Body of pancreas (tissue), 4 donors: ENCODE measurements at regions not wholly inside any gene's neighbourhood (a gene's known extent, or its start where the extent isn't known, plus 50 kb on each side); places are given as distances from the start of the nearest gene placed in this dataset.
A peak's percentile ranks its signal among the peaks of the same experiment; 100 is the strongest.

Source experiments
- ATAC-seq: fragments of 150-250 bp; one replicate; pipeline ENCODE4 v1.9.1; 2016
- DNase-seq, 4 donors: peaks; one replicate each; pipeline ENCODE4 v3.0.0-alpha.2; 2019
- H3K27ac ChIP-seq, 4 donors: fragments of 200-600 bp; sonication (generic); 1 replicate in 3 of 4; 2 replicates in 1 of 4; pipeline versions ENCODE4 v1.5.1 to v1.6.1; 2016 to 2019; ENCODE audit warnings: mild to moderate bottlenecking in 1 of 4, mixed read lengths in 1 of 4, moderate library complexity in 1 of 4
- H3K27me3 ChIP-seq, 2 donors: fragments of 200-600 bp; sonication (generic); one replicate each; pipeline ENCODE4 v1.6.0; 2016; ENCODE audit warnings: mild to moderate bottlenecking in 1 of 2
- H3K36me3 ChIP-seq, 2 donors: fragments of 200-600 bp; sonication (generic); replicated peaks in 1 of 2; 2 replicates each; pipeline ENCODE4 v1.5.1; 2016; ENCODE audit warnings: low read depth in 2 of 2; ENCODE audit not compliant: insufficient read depth in 1 of 2
- H3K4me1 ChIP-seq: fragments of 200-600 bp; sonication (generic); one replicate; pipeline ENCODE4 v1.6.0; 2016
- H3K4me3 ChIP-seq, 2 donors: fragments of 200-600 bp; sonication (generic); 1 replicate in 1 of 2; 2 replicates in 1 of 2; pipeline ENCODE4 v1.5.1; 2016 to 2019
- H3K9me3 ChIP-seq, 3 donors: fragments of 200-600 bp; sonication (generic); 1 replicate in 2 of 3; 2 replicates in 1 of 3; pipeline ENCODE4 v1.5.1; 2016
- POLR2A ChIP-seq, 3 donors: fragments of 450-650 bp; IDR thresholded peaks; one replicate each; pipeline ENCODE4 v1.6.1; 2016; ENCODE audit warnings: antibody characterized with exemption in 3 of 3, mild to moderate bottlenecking in 2 of 3
- WGBS, 2 donors: methylation state at CpG; one replicate each; pipeline ENCODE4 v1.1.5; 2017; 5-methylcytosine and 5-hydroxymethylcytosine counted together
- intact Hi-C: fragments of 100-400 bp; cut with DNase I; formaldehyde crosslinking; loops from one replicate; pipeline ENCODE4 v1.15.1; 2023
- TF ChIP-seq, protein P1 (sequence below), 7 experiments: fragments of 450-650 bp in 4 of 7; fragments of 200-600 bp in 3 of 7; sonication (generic) in 3 of 7; IDR thresholded peaks; one replicate each; pipeline ENCODE4 v1.5.1; 2016 to 2019; ENCODE audit warnings: antibody characterized with exemption in 7 of 7

DNA sequence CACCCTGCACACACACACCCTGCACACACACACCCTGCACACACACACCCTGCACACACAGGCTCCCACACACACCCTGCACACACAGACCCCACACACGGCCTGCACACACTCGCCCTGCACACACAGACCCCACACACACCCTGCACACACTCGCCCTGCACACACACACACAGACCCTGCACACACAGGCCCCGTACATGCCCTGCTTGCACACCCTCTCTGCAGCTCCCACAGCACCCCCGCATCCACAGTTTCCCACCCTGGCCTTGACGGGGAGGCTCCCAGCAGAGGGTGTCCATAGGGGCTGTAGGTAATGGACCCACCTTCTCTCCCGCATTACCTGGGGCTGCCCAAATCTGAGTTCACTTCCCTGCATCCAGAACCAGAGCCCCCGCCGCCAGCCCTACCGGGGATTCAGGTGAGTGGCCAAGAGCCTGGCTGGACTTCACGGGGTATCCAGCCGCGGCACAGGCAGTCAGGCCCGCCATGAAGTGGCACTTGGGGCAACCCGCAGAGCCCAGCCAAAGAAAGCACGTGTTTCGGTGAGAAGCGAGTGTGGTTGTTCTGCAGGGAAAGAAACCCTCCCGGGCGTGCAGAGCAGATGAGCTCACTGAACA lies 88.6 kb upstream of the GPC1 start:
- no peaks in the 10 kb centered on the region for H3K4me1 ChIP-seq
- H3K36me3 ChIP-seq, result no peaks in the 10 kb centered on the region
- intact Hi-C loops, result no loop called here
- ATAC-seq (no peak), DNase-seq (no peak)
- 76 to 85% methylated on average over 16 to 19 of the region's 20 CpGs for WGBS, 2 donors
- H3K9me3 ChIP-seq, result peaks cover 0 to 7% (median 0%) of the 10 kb centered on the region in 3 donors
- no peak overlapping the region for H3K27ac ChIP-seq
- H3K27me3 ChIP-seq, result no peaks in the 10 kb centered on the region
- TF ChIP-seq, protein P1, sequence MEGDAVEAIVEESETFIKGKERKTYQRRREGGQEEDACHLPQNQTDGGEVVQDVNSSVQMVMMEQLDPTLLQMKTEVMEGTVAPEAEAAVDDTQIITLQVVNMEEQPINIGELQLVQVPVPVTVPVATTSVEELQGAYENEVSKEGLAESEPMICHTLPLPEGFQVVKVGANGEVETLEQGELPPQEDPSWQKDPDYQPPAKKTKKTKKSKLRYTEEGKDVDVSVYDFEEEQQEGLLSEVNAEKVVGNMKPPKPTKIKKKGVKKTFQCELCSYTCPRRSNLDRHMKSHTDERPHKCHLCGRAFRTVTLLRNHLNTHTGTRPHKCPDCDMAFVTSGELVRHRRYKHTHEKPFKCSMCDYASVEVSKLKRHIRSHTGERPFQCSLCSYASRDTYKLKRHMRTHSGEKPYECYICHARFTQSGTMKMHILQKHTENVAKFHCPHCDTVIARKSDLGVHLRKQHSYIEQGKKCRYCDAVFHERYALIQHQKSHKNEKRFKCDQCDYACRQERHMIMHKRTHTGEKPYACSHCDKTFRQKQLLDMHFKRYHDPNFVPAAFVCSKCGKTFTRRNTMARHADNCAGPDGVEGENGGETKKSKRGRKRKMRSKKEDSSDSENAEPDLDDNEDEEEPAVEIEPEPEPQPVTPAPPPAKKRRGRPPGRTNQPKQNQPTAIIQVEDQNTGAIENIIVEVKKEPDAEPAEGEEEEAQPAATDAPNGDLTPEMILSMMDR (IDR thresholded peaks at IDR 0.05), result no peak
- TF ChIP-seq POLR2A (IDR thresholded peaks at IDR 0.05), result no peak
- no peak overlapping the region for H3K4me3 ChIP-seq

- ATAC-seq, result no peak
Measured at GRCh38 chr2:240347373-240347940, 88.0 kb upstream of the GPC1 start.

DNA sequence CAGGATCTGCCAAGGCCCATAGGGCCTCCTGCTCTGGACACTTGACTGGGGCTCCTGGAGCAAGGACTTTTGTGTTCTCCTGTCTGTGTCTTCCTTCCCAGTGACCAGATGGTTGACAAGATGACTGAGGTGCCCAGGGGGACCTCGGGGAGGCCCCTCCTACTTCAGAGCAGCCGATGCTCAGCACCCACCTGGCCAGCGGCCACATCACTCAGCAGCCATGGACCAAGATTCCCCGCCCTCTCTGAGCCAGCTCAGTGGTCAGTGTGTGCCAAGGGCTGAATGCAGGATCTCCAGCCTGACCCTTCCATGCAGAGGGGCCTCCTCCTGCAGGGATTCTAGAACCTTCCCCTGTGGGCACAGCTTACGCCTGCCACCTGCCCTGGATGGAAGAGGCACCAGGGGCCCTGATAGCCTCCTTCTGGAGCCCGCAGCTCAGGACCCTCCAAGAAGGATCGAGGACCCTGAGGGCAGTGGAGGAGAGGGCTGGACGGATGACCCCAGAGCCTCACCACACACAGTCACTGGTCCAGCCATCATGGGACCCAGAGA lies 87.4 kb upstream of the GPC1 start:
- H3K4me1 ChIP-seq, result no peaks in the 10 kb centered on the region
- no peak for DNase-seq
- ATAC-seq, result no peak
- TF ChIP-seq, protein P1 (IDR thresholded peaks at IDR 0.05), result no peak
- no peak for TF ChIP-seq POLR2A (IDR thresholded peaks at IDR 0.05)
- intact Hi-C loops, result no loop called here
- H3K9me3 ChIP-seq, result peaks cover 0 to 7% (median 0%) of the 10 kb centered on the region in 3 donors
- no peak overlapping the region for H3K4me3 ChIP-seq
- WGBS, 2 donors, result 73 to 92% methylated on average over 5 to 8 of the region's 8 CpGs
- no peaks in the 10 kb centered on the region for H3K27me3 ChIP-seq
- H3K36me3 ChIP-seq, result no peaks in the 10 kb centered on the region
- no peak overlapping the region for H3K27ac ChIP-seq

More at GRCh38 chr2:240347373-240347940, 88.0 kb upstream of the GPC1 start:
- DNase-seq, result no peak
- Histone ChIP-seq H3K27me3 (no peaks in the 10 kb centered on the region), H3K36me3 (no peaks in the 10 kb centered on the region), H3K9me3 (peaks cover 0 to 7% (median 0%) of the 10 kb centered on the region in 3 donors), H3K4me3 (no peak overlapping the region), H3K4me1 (no peaks in the 10 kb centered on the region), H3K27ac (no peak overlapping the region)
- intact Hi-C loops, result no loop called here
- 65 to 82% methylated on average over 9 to 13 of the region's 13 CpGs for WGBS, 2 donors
- no peak for TF ChIP-seq POLR2A (IDR thresholded peaks at IDR 0.05)
- TF ChIP-seq, protein P1 (IDR thresholded peaks at IDR 0.05), result no peak

GRCh38 chr2:240348522-240348921 lies 86.9 kb upstream of the GPC1 start:
- H3K4me1 ChIP-seq, result no peaks in the 10 kb centered on the region
- H3K27ac ChIP-seq, result no peak overlapping the region
- H3K4me3 ChIP-seq, result no peak overlapping the region
- no peaks in the 10 kb centered on the region for H3K36me3 ChIP-seq
- WGBS, 2 donors, result 53 to 61% methylated on average over 7 to 8 of the region's 8 CpGs
- H3K27me3 ChIP-seq, result no peaks in the 10 kb centered on the region
- TF ChIP-seq POLR2A (IDR thresholded peaks at IDR 0.05), result no peak
- ATAC-seq, result no peak
- H3K9me3 ChIP-seq, result peaks cover 0 to 7% (median 0%) of the 10 kb centered on the region in 3 donors
- intact Hi-C loops, result no loop called here
- peak in 1 of 4 donors; percentile 31 for DNase-seq

DNA sequence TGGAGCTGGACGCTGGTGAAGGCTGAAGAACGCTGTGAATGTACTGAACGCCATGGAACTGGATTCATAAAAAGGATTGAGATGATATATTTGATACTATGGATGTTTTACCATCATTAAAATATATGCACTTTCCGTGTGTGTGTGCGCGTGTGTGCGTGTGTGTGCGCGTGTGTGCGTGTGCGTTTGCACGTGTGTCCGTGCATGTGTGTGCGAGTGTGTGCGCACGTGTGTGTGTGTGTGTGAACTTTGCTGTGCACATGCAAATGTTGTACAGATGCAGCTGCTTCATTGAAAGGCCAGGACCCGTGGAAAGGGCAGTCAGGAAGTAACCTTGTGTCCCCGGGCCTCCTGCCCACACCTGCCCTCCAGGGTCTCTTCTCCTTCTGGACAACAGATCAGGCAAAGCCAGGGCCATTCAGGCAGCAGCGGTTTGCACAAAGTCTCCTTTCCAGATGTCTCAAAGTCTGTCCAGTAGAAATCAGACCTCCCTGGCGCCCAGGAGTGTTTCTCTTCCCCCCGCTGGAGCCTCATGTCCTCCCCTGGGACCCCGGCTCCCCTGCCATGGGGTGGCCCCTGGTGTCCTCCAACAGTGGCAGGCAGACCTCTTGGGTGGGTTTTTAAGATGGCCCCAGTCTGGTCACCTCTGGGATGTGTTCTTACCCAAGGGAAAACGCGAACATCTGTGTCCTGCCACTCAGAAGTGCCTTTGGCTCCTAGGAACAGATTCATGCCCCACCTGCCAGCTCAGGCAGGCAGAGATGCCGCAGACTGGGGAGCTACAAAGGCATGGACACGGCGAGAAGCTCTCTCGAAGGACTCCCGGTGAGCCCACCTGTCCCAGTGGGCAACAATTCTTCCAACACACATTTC lies 86.1 kb upstream of the GPC1 start:
- no peaks in the 10 kb centered on the region for H3K27me3 ChIP-seq

More for the DNA sequence above, 86.1 kb upstream of the GPC1 start:
- Histone ChIP-seq H3K4me3 (no peak overlapping the region), H3K36me3 (no peaks in the 10 kb centered on the region), H3K4me1 (no peaks in the 10 kb centered on the region), H3K27ac (no peak overlapping the region), H3K9me3 (peaks cover 0 to 7% (median 0%) of the 10 kb centered on the region in 3 donors)
- intact Hi-C loops, result no loop called here
- no peak for ATAC-seq
- 75 to 77% methylated on average over 24 to 29 of the region's 29 CpGs for WGBS, 2 donors
- no peak for DNase-seq
- no peak for TF ChIP-seq POLR2A (IDR thresholded peaks at IDR 0.05)
- TF ChIP-seq, protein P1 (IDR thresholded peaks at IDR 0.05), result no peak
